H1 (cell line): ENCODE measurements at regions not wholly inside any gene's neighbourhood (a gene's known extent, or its start where the extent isn't known, plus 50 kb on each side); places are given as distances from the start of the nearest gene placed in this dataset.
"Not testable (repeated sequence)": the region's sequence is repeated elsewhere in the genome, so short reads cannot be mapped to it uniquely, and the experiment has no call there.

ENCODE experiments used
- CTCF ChIA-PET: fragments of 300-600 bp; sonication (Branson Sonifier 250); formaldehyde crosslinking; loops from one replicate; lab custom pipeline; 2021; ENCODE audit not compliant: partially characterized antibody; lab: Charles Lee
- POLR2A ChIA-PET: fragments of 300-600 bp; sonication (Branson Sonifier 250); formaldehyde crosslinking; loops from one replicate; lab custom pipeline; 2021; ENCODE audit warnings: inconsistent platforms; ENCODE audit not compliant: partially characterized antibody; lab: Charles Lee
- DNase-seq, 2 experiments: peaks; one replicate each; pipeline versions ENCODE4 v3.0.0 to v3.0.0-alpha.2; 2010 to 2022; ENCODE audit warnings: low spot score in 2 of 2, low read depth in 1 of 2, mixed read lengths in 1 of 2
- FAIRE-seq: peaks from 2 replicates; lab custom pipeline; 2011; peaks lifted over from hg19 to GRCh38; lab: Jason Lieb, UNC
- H2AFZ ChIP-seq: 2 replicates; pipeline ENCODE4 v1.8.1; 2012; ENCODE audit warnings: low read length, inconsistent platforms
- H2AK5ac ChIP-seq: 2 replicates; pipeline ENCODE4 v1.6.1; 2013; ENCODE audit warnings: low read depth, low read length
- H2BK120ac ChIP-seq: replicated peaks from 2 replicates; pipeline ENCODE3; 2013; ENCODE audit warnings: low read depth, low read length, inconsistent platforms
- H2BK12ac ChIP-seq: 2 replicates; pipeline ENCODE4 v1.6.1; 2013; ENCODE audit warnings: low read depth, low read length
- H2BK15ac ChIP-seq: 2 replicates; pipeline ENCODE4 v1.6.1; 2013; ENCODE audit warnings: low read length
- H2BK20ac ChIP-seq: 2 replicates; pipeline ENCODE4 v1.6.1; 2013; ENCODE audit warnings: low read length
- H2BK5ac ChIP-seq: 2 replicates; pipeline ENCODE4 v1.6.1; 2013; ENCODE audit warnings: low read depth, low read length
- H3K14ac ChIP-seq: 2 replicates; pipeline ENCODE4 v1.6.1; 2013; ENCODE audit warnings: inconsistent platforms; ENCODE audit not compliant: insufficient read length
- H3K18ac ChIP-seq: 2 replicates; pipeline ENCODE4 v1.6.1; 2013; ENCODE audit warnings: low read length; ENCODE audit errors: extremely low read depth
- H3K23ac ChIP-seq: 2 replicates; pipeline ENCODE4 v1.6.1; 2013; ENCODE audit warnings: inconsistent platforms; ENCODE audit not compliant: insufficient read length
- H3K23me2 ChIP-seq: 2 replicates; pipeline ENCODE4 v1.6.1; 2013; ENCODE audit warnings: low read depth, low read length
- H3K27ac ChIP-seq: 2 replicates; pipeline ENCODE4 v1.6.1; 2011; ENCODE audit warnings: low read depth, low read length, inconsistent platforms
- H3K27me3 ChIP-seq, 4 experiments: replicated peaks in 1 of 4; 1 replicate in 1 of 4; 2 replicates in 3 of 4; pipeline versions ENCODE4 v1.6.1 to v1.8.1; 2011 to 2013; ENCODE audit warnings: low read length in 3 of 4, mild to moderate bottlenecking in 3 of 4, inconsistent platforms in 2 of 4, mixed read lengths in 2 of 4, moderate library complexity in 1 of 4; ENCODE audit not compliant: control insufficient read depth in 3 of 4, insufficient read depth in 3 of 4; ENCODE audit errors: extremely low read depth in 1 of 4
- H3K36me3 ChIP-seq, 4 experiments: 2 replicates each; pipeline versions ENCODE4 v1.6.1 to v1.8.1; 2011 to 2013; ENCODE audit warnings: mild to moderate bottlenecking in 4 of 4, low read length in 3 of 4, moderate library complexity in 2 of 4, control low read depth in 1 of 4, inconsistent platforms in 1 of 4; ENCODE audit not compliant: insufficient read depth in 4 of 4, control insufficient read depth in 2 of 4
- H3K4ac ChIP-seq: replicated peaks from 2 replicates; pipeline ENCODE3; 2013; ENCODE audit warnings: low read length, low read depth, mixed read lengths, inconsistent platforms; ENCODE audit not compliant: insufficient read length
- H3K4me1 ChIP-seq, 4 experiments: replicated peaks in 1 of 4; 1 replicate in 1 of 4; 2 replicates in 3 of 4; pipeline versions ENCODE4 v1.6.1 to v1.8.1; 2011 to 2013; ENCODE audit warnings: low read length in 3 of 4, inconsistent platforms in 2 of 4, mixed read lengths in 1 of 4; ENCODE audit not compliant: insufficient read depth in 4 of 4, control insufficient read depth in 3 of 4
- H3K4me2 ChIP-seq, 2 experiments: 2 replicates each; pipeline versions ENCODE4 v1.6.1 to v1.8.1; 2011 to 2013; ENCODE audit warnings: low read depth in 2 of 2, low read length in 2 of 2, control low read depth in 1 of 2, inconsistent platforms in 1 of 2, mild to moderate bottlenecking in 1 of 2; ENCODE audit not compliant: insufficient read depth in 1 of 2
- H3K4me3 ChIP-seq, 4 experiments: fragments of 200-600, 300-600 bp in 1 of 4; sonication (generic), shearing (Covaris generic), sonication (Bioruptor Twin) in 1 of 4; 2 replicates each; pipeline versions ENCODE4 v1.5.1 to v1.8.1; 2011 to 2016; ENCODE audit warnings: low read length in 4 of 4, low read depth in 3 of 4, control low read depth in 2 of 4, inconsistent platforms in 2 of 4, mild to moderate bottlenecking in 2 of 4, mixed read lengths in 1 of 4, moderate library complexity in 1 of 4; ENCODE audit not compliant: insufficient read depth in 2 of 4; ENCODE audit errors: extremely low read depth in 1 of 4
- H3K56ac ChIP-seq: replicated peaks from 2 replicates; pipeline ENCODE3; 2013; ENCODE audit warnings: low read depth, mild to moderate bottlenecking, mixed read lengths, low read length, inconsistent platforms; ENCODE audit not compliant: insufficient read length
- H3K79me1 ChIP-seq: 2 replicates; pipeline ENCODE4 v1.6.1; 2013; ENCODE audit warnings: low read depth, low read length, control low read depth
- H3K79me2 ChIP-seq, 2 experiments: 2 replicates each; pipeline versions ENCODE4 v1.6.1 to v1.8.1; 2012 to 2013; ENCODE audit warnings: low read length in 2 of 2, mild to moderate bottlenecking in 2 of 2, inconsistent platforms in 1 of 2; ENCODE audit not compliant: insufficient read depth in 2 of 2, control insufficient read depth in 1 of 2
- H3K9ac ChIP-seq, 4 experiments: replicated peaks in 1 of 4; 1 replicate in 1 of 4; 2 replicates in 3 of 4; pipeline versions ENCODE4 v1.6.1 to v1.8.1; 2011 to 2013; ENCODE audit warnings: low read depth in 3 of 4, low read length in 3 of 4, control low read depth in 2 of 4, mild to moderate bottlenecking in 2 of 4, moderate library complexity in 2 of 4, inconsistent platforms in 1 of 4; ENCODE audit errors: extremely low read depth in 1 of 4
- H3K9me3 ChIP-seq, 2 experiments: 2 replicates each; pipeline versions ENCODE4 v1.6.1 to v1.8.1; 2012 to 2013; ENCODE audit warnings: mild to moderate bottlenecking in 2 of 2, moderate library complexity in 2 of 2, control low read depth in 1 of 2, inconsistent platforms in 1 of 2, low read depth in 1 of 2, low read length in 1 of 2, mixed read lengths in 1 of 2; ENCODE audit not compliant: insufficient read depth in 2 of 2
- H4K20me1 ChIP-seq, 2 experiments: replicated peaks in 1 of 2; 2 replicates each; pipeline versions ENCODE3 to v1.8.1; 2011 to 2013; ENCODE audit warnings: inconsistent platforms in 2 of 2, low read length in 2 of 2, mild to moderate bottlenecking in 1 of 2; ENCODE audit not compliant: insufficient read depth in 2 of 2, control insufficient read depth in 1 of 2
- H4K5ac ChIP-seq: 2 replicates; pipeline ENCODE4 v1.6.1; 2013; ENCODE audit warnings: low read length, low read depth, mixed read lengths, inconsistent platforms; ENCODE audit not compliant: insufficient read length
- H4K8ac ChIP-seq: 2 replicates; pipeline ENCODE4 v1.8.0; 2013; ENCODE audit warnings: mild to moderate bottlenecking, moderate library complexity, low read length, inconsistent platforms; ENCODE audit not compliant: insufficient read depth; ENCODE audit errors: extremely low read depth
- H4K91ac ChIP-seq: replicated peaks from 2 replicates; pipeline ENCODE3; 2013; ENCODE audit warnings: low read length, mixed read lengths, inconsistent platforms; ENCODE audit not compliant: insufficient read length
- WGBS, 2 experiments: shearing (Covaris generic) in 1 of 2; methylation state at CpG; one replicate each; pipeline versions ENCODE4 v1.1.6 to v1.1.7; 2013 to 2015; ENCODE audit warnings: low lambda C conversion rate in 2 of 2, mixed read lengths in 2 of 2, inconsistent platforms in 1 of 2, low coverage in 1 of 2, missing lambda C conversion rate in 1 of 2; ENCODE audit not compliant: insufficient replicate concordance in 2 of 2, insufficient coverage in 1 of 2, insufficient read length in 1 of 2; ENCODE audit errors: extremely low coverage in 1 of 2, missing lambda C conversion rate in 1 of 2; 5-methylcytosine and 5-hydroxymethylcytosine counted together

DNA sequence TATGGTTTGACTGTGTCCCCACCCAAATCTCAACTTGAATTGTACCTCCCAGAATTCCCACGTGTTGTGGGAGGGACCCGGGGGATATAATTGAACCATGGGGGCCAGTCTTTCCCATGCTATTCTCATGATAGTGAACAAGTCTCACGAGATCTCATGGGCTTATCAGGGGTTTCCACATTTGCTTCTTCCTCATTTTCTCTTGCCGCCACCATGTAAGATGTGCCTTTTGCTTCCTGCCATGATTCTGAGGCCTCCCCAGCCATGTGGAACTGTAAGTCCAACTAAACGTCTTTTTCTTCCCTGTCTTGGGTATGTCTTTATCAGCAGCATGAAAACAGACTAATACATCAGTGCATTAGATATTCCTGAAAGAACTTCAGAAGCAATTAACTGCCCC lies 177.7 kb upstream of the PRSS58 start:
- H3K79me1 ChIP-seq, H3K23ac ChIP-seq, H3K4ac ChIP-seq, H2AFZ ChIP-seq, H3K4me2 ChIP-seq, H2BK20ac ChIP-seq, POLR2A ChIA-PET, H2BK5ac ChIP-seq, H3K14ac ChIP-seq, DNase-seq, H3K56ac ChIP-seq, H4K91ac ChIP-seq, H4K8ac ChIP-seq, H3K27ac ChIP-seq, H3K36me3 ChIP-seq, H2BK12ac ChIP-seq, H3K4me1 ChIP-seq, H4K20me1 ChIP-seq, H3K79me2 ChIP-seq, H3K4me3 ChIP-seq, H3K18ac ChIP-seq, H3K9ac ChIP-seq, H2AK5ac ChIP-seq, H3K9me3 ChIP-seq, H4K5ac ChIP-seq, H2BK15ac ChIP-seq, H3K27me3 ChIP-seq, H3K23me2 ChIP-seq, FAIRE-seq, H2BK120ac ChIP-seq: not testable (repeated sequence)
- 82% methylated on average over 5 of the region's 5 CpGs; no CpG with 5 or more reads in 1 of the 2 experiments for WGBS, 2 experiments
- CTCF ChIA-PET: interaction anchor here (0.7 to 14.6 kb wide), 12 partner anchors 9 to 190 kb away, joined by 3 to 247 read pairs (median 4); no protein-coding TSS in a partner anchor
